ENCODE measurements at regions not wholly inside any gene's neighbourhood (a gene's known extent, or its start where the extent isn't known, plus 50 kb on each side); places are given as distances from the start of the nearest gene placed in this dataset.

DNA sequence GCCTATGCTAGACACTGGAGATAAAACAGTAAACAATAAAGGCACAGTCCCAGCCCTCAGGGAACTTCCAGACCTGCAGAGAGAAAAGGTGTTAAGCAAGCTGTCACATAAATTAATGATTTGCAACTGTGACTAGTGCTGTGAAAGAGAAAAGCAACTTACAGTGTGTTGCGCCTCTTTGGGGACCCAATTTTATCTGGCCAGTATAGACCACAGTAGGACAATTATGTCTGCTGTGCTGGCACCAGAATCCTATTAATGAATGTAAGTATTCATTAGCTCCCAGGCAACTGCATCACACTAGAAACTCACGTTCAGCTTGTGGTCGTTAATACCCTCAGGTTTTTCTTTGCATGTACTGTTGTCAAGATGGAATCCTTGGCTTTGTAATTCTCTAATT is 55.3 kb upstream of the CHST9 start:
- FAIRE-seq (no peak), DNase-seq (ENCODE audit: low spot score in 2 of 2) (no peak)

DNA sequence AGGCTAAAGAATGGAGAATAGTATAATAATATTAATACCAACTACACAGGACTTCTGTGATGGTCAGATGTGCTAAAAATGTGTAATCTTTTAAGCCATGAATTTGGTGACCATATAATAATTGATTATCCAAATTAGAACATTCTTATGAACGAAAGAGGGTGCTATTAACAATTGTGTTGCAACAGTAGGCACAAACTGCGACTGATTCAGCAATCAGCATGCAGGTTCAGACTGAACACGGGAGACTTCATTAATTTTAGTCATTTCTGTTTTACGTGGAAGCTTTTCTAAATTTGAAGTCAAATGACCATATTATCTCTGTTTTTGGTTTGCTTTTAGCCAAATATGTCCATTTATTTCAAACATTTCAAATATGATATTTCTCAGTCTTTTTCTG is 54.6 kb upstream of the CHST9 start:
- DNase-seq (ENCODE audit: low spot score in 2 of 2) (no peak), FAIRE-seq (no peak)

DNA sequence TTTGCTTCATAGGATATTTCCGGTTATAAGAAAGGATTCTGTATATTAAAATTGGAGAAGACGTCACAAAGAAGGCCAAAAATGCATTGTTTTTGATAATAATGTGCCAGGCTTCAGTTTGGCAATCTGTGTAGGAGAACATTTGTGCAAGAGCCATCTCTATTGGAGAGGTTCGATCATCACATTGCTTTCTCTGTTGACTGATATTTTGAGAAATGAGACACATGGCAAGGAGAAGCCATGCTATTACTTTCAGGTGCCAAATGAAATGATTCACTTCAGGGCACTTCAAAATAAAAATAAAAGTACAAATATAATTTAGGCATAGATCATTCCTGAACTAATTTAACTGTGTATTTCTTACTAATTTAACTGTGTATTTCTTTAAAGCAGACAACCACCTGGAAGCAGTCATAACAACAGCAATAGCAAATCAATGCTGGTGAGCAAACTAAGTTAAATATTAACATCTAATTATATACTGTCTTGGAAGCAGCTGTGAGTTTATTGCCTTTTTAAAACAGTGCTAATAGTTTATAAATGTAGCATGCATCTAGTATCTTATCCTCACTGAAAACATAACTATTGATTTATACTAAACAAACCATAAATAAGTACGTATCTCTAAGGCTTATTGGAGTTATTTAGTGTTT is 50.2 kb upstream of the CHST9 start:
- FAIRE-seq (no peak), DNase-seq (ENCODE audit: low spot score in 2 of 2) (no peak)
